SU-DHL-6 (cell line): ENCODE measurements at regions not wholly inside any gene's neighbourhood (a gene's known extent, or its start where the extent isn't known, plus 50 kb on each side); places are given as distances from the start of the nearest gene placed in this dataset.

Experiments
- H2AFZ ChIP-seq: fragments of 200-600 bp; sonication (generic); 2 replicates; pipeline ENCODE4 v1.6.1; 2014; ENCODE audit warnings: low read depth, mild to moderate bottlenecking, moderate library complexity, mixed read lengths, antibody characterized with exemption, low read length; ENCODE audit not compliant: severe bottlenecking
- H3F3A ChIP-seq: fragments of 200-600 bp; shearing (Covaris generic); 2 replicates; pipeline ENCODE4 v1.6.0; 2016; ENCODE audit warnings: antibody characterized with exemption, mild to moderate bottlenecking; ENCODE audit not compliant: insufficient read depth
- H3K27ac ChIP-seq: fragments of 200-600 bp; sonication (generic); 2 replicates; pipeline ENCODE4 v1.5.1; 2016; ENCODE audit warnings: low read depth, mild to moderate bottlenecking, low read length, moderate library complexity, mixed read lengths
- H3K27me3 ChIP-seq: fragments of 200-600 bp; sonication (generic), shearing (Covaris generic); 2 replicates; pipeline ENCODE4 v1.6.0; 2014; ENCODE audit warnings: mild to moderate bottlenecking, low read length
- H3K36me3 ChIP-seq: fragments of 200-600 bp; sonication (generic); 2 replicates; pipeline ENCODE4 v1.6.1; 2014; ENCODE audit warnings: mild to moderate bottlenecking, low read length, mixed read lengths
- H3K4me2 ChIP-seq: fragments of 300-600, 200-600 bp; shearing (Covaris generic), sonication (generic); 2 replicates; pipeline ENCODE4 v1.6.0; 2014; ENCODE audit warnings: low read length, low read depth, mild to moderate bottlenecking; ENCODE audit not compliant: poor library complexity, severe bottlenecking
- H3K4me3 ChIP-seq: fragments of 200-600 bp; sonication (generic); 2 replicates; pipeline ENCODE4 v1.5.1; 2014; ENCODE audit warnings: antibody characterized with exemption, low read length, mild to moderate bottlenecking, mixed read lengths; ENCODE audit not compliant: insufficient read depth, poor library complexity, severe bottlenecking
- H3K79me2 ChIP-seq: fragments of 200-600 bp; sonication (generic); 2 replicates; pipeline ENCODE4 v1.6.1; 2014; ENCODE audit warnings: mild to moderate bottlenecking, low read length, moderate library complexity; ENCODE audit not compliant: insufficient read depth
- H3K9ac ChIP-seq: fragments of 200-600 bp; sonication (generic); 2 replicates; pipeline ENCODE4 v1.7.0; 2014; ENCODE audit warnings: mild to moderate bottlenecking, low read length
- H3K9me2 ChIP-seq: fragments of 200-600 bp; sonication (generic); replicated peaks from 2 replicates; pipeline ENCODE4 v1.6.1; 2014; ENCODE audit warnings: low read length; ENCODE audit not compliant: insufficient read depth
- H3K9me3 ChIP-seq: fragments of 200-600 bp; sonication (generic); 2 replicates; pipeline ENCODE4 v1.6.1; 2014; ENCODE audit warnings: low read length, mixed read lengths; ENCODE audit not compliant: insufficient read depth
- H4K20me1 ChIP-seq: fragments of 200-600 bp; sonication (generic); 2 replicates; pipeline ENCODE4 v1.6.1; 2014; ENCODE audit warnings: low read depth, mild to moderate bottlenecking, antibody characterized with exemption, low read length, moderate library complexity, mixed read lengths
- EZH2phosphoT487 ChIP-seq: fragments of 200-600 bp; sonication (generic), shearing (Covaris generic); conservative IDR thresholded peaks from 2 replicates; pipeline ENCODE4 v1.6.1; 2018; ENCODE audit warnings: mild to moderate bottlenecking, antibody characterized with exemption, low read length, moderate library complexity, mixed read lengths
- TF ChIP-seq, protein P1 (sequence below): fragments of 200-600 bp; sonication (generic); IDR thresholded peaks from one replicate; pipeline ENCODE4 v1.5.1; 2017; ENCODE audit warnings: antibody characterized with exemption, mild to moderate bottlenecking, low read length, moderate library complexity; ENCODE audit not compliant: insufficient read depth, poor library complexity, severe bottlenecking

DNA sequence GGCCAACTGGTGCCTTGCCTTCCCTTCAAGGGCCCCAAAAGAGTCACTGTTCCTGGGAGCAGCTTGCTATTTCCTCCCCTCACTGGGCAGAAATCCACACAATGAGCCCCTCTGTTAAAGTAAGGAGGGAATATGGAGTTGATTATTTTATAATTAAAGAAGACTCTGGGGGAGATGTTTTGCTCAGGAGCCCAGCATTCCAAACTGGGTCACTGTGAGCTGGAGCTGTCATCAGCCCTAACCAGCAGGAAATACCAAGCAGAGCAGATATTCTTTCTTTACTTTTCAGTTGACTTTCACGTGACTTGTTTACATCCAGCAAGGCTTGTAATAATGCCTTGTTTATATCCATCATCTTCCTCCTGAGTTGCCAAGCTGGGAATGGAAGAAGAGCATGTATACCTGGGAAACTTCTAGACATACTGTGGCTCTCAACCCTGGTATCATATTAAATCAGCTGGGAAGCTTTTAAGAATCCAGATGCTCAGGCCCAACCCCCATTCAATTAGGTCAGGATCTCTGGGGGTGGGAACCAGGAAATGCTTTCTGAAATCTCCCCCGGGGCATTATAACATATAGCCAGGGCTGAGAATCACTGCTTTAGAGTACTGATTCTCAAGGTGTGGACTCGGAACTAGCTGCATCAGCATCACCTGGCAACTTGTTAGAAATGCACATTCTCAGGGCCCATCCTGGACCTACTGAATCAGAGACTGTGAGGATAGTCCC lies 175.6 kb upstream of the MYLIP start:
- H4K20me1 ChIP-seq: no peaks in the 10 kb centered on the region
- H3K36me3 ChIP-seq: no peaks in the 10 kb centered on the region
- TF ChIP-seq, protein P1, sequence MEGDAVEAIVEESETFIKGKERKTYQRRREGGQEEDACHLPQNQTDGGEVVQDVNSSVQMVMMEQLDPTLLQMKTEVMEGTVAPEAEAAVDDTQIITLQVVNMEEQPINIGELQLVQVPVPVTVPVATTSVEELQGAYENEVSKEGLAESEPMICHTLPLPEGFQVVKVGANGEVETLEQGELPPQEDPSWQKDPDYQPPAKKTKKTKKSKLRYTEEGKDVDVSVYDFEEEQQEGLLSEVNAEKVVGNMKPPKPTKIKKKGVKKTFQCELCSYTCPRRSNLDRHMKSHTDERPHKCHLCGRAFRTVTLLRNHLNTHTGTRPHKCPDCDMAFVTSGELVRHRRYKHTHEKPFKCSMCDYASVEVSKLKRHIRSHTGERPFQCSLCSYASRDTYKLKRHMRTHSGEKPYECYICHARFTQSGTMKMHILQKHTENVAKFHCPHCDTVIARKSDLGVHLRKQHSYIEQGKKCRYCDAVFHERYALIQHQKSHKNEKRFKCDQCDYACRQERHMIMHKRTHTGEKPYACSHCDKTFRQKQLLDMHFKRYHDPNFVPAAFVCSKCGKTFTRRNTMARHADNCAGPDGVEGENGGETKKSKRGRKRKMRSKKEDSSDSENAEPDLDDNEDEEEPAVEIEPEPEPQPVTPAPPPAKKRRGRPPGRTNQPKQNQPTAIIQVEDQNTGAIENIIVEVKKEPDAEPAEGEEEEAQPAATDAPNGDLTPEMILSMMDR: no peak
- no peak overlapping the region for H3K4me2 ChIP-seq
- H3K27me3 ChIP-seq: no peaks in the 10 kb centered on the region
- H3K9ac ChIP-seq: no peak overlapping the region
- H3F3A ChIP-seq: no peaks in the 10 kb centered on the region
- H3K79me2 ChIP-seq: no peaks in the 10 kb centered on the region
- H3K9me2 ChIP-seq: no peaks in the 10 kb centered on the region
- no peak overlapping the region for H2AFZ ChIP-seq
- no peak overlapping the region for H3K4me3 ChIP-seq
- H3K27ac ChIP-seq: no peak overlapping the region
- no peaks in the 10 kb centered on the region for H3K9me3 ChIP-seq

GRCh38 chr6:15952231-15953151 lies 176.4 kb upstream of the MYLIP start:
- H3K9ac ChIP-seq: no peak overlapping the region
- no peak overlapping the region for H2AFZ ChIP-seq
- no peaks in the 10 kb centered on the region for H3K9me3 ChIP-seq
- H3K79me2 ChIP-seq: no peaks in the 10 kb centered on the region
- H4K20me1 ChIP-seq: no peaks in the 10 kb centered on the region
- H3F3A ChIP-seq: no peaks in the 10 kb centered on the region
- no peak overlapping the region for H3K4me2 ChIP-seq
- H3K27me3 ChIP-seq: no peaks in the 10 kb centered on the region
- TF ChIP-seq, protein P1: no peak
- TF ChIP-seq EZH2phosphoT487: no peak
- no peaks in the 10 kb centered on the region for H3K36me3 ChIP-seq
- no peak overlapping the region for H3K27ac ChIP-seq
- H3K9me2 ChIP-seq: no peaks in the 10 kb centered on the region
- no peak overlapping the region for H3K4me3 ChIP-seq

- no peak overlapping the region for H2AFZ ChIP-seq
- H3K9ac ChIP-seq: no peak overlapping the region
- TF ChIP-seq, protein P1: no peak
- no peak for TF ChIP-seq EZH2phosphoT487
Observed at GRCh38 chr6:15950962-15951569, 177.8 kb upstream of the MYLIP start.

More at GRCh38 chr6:15950962-15951569, 177.8 kb upstream of the MYLIP start:
- Histone ChIP-seq H3K4me2 (no peak overlapping the region), H3K9me2 (no peaks in the 10 kb centered on the region), H3K9me3 (no peaks in the 10 kb centered on the region), H3K4me3 (no peak overlapping the region), H3K79me2 (no peaks in the 10 kb centered on the region), H3K27ac (no peak overlapping the region), H4K20me1 (no peaks in the 10 kb centered on the region), H3K27me3 (no peaks in the 10 kb centered on the region), H3F3A (no peaks in the 10 kb centered on the region), H3K36me3 (no peaks in the 10 kb centered on the region)
